RPMI7951 (cell line): ENCODE measurements at regions not wholly inside any gene's neighbourhood (a gene's known extent, or its start where the extent isn't known, plus 50 kb on each side); places are given as distances from the start of the nearest gene placed in this dataset.

Experiments used
- DNase-seq: peaks from one replicate; pipeline ENCODE4 v3.0.0-alpha.2; 2012; ENCODE audit warnings: low read depth

DNA sequence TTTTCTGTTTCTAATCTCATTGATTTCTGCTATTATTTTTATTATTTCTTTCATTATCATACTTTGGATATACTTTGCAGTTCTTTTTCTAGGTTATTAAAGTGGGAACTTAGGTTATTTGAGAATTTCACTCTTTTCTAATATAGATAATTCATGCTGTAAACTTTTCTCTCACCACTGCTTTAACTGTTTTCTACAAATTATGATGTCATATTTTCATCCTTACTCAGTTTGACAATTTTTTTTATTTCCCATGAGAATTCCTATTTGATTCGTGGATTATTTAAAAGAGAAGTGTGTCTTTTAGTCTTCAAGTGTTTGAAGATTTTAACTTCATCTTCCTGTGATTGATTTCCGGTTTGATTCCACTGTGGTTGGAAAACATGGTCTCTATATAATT lies 336.8 kb upstream of the SALL1 start:
- DNase-seq, result no peak

GRCh38 chr16:51474414-51475091 lies 323.5 kb upstream of the SALL1 start:
- DNase-seq, result no peak

- DNase-seq, result peak; percentile 50
Measured at GRCh38 chr16:51473091-51473490, 322.0 kb upstream of the SALL1 start.

- no peak for DNase-seq
Measured at GRCh38 chr16:51470492-51470891, 319.4 kb upstream of the SALL1 start.

GRCh38 chr16:51464996-51465395 lies 313.9 kb upstream of the SALL1 start:
- DNase-seq, result peak; percentile 91

DNA sequence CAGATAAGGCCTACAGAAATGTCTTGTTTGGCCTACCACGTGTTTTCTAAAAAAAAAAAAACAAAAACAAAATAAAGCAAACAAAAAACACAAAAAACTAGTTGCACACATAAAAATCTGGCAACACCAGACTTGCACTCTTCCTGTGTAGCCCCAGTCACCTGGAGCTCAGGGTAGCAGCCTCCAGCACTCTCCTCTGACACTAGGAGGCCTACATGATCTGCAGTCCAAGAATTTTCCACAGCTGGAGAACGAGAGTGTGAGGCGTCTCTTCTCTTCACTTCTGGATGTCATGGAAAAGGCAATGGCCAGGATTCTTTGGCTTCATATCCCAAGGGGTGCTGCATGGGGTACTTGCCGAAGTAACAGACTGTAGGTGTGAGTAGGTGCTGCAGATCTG lies 310.2 kb upstream of the SALL1 start:
- no peak for DNase-seq

DNA sequence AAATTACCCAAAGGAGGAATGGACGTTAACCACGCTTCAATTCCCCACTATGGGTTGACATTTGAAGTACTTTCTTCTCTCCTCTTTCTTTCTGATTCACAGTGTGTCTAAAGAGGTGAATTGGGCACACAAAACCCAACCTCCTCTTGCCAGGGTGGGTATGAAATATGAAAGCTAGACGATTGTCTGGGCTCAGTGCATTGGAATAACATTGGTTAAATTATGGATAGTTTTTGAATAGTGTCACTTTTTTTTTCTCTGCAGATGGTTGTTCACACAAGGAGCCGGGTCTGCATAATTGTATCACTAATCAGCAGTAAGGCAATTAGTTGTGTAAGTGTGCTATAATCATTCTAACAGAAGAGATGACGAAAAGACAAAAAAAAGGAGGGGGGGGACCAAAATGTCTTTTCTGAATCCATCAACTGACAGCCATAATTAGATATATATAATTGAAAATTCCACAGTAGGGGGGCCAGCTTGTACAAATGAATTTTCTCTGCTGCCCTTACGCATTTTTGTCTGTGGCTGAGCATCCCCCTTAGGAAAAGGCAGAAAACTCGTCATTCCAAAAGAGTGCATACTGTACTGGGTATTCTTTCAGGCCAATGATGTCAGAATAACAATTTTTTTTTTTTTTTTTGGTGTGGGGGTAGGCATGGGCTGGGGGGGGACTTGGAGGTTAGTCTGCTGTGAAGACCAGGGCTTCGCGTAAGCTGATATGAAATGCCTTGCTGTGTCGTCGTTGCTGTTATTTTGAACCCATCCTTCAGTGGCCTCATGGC lies 307.5 kb upstream of the SALL1 start:
- no peak for DNase-seq

DNA sequence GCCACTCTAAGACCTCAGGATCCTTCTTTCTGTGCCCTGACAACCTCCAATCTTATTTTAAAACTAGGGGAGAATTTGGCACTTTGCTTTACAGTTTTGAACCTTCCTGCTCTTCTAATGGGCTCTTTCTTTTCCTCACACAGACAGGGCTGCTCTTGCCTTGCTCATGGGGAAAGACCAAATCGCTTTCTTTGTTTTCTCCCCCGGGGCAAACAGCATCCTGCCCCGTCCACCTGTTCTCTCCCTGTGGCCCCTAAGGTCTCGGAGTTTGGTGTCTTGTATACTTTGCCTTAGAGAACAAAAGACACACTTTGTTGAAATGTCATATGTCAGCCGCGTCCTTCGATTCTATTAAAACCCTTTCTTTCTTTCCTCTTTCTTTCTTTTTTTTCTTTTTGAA lies 306.7 kb upstream of the SALL1 start:
- DNase-seq, result no peak

- no peak for DNase-seq
Measured at GRCh38 chr16:51455398-51455797, 304.3 kb upstream of the SALL1 start.

DNA sequence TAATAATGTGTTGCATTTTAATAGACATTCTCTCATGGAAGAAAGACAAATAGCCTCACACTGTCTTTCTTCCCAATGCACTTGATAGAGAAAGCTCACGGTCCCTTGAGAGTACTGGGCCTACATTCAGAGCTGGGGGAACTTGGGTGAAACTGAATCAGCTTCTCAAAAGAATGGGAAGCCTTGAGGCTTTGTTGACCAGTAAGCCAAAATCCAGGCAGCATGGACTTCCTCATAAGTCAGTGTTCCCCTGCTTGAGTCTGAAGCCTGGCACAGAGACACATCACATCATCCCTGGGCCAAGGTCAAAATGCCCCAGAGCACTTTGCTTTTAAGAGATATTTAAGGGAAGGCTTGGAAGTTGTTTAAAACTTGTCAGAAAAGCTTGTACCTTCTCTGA lies 302.2 kb upstream of the SALL1 start:
- DNase-seq, result peak; percentile 18

- no peak for DNase-seq
Measured at GRCh38 chr16:51450909-51451308, 299.8 kb upstream of the SALL1 start.

DNA sequence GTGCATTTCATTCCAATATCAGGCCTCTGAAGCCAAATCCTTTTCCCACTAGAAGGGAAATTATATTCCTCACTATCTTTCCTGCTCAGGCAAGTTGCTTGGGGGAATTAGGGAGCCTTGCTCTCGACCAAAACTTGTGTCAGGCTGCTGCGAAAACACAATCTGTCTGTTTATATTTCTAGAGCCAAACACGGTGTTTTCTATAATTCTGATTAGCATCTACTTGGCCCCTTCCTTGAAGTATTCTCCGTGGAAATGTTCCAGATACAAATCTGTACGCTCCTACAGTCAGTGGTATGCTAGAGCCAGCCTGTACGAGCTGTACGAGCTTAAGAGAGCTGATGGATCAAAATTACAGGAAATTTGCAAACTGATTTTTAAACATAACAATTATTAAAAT lies 299.3 kb upstream of the SALL1 start:
- DNase-seq, result no peak

DNA sequence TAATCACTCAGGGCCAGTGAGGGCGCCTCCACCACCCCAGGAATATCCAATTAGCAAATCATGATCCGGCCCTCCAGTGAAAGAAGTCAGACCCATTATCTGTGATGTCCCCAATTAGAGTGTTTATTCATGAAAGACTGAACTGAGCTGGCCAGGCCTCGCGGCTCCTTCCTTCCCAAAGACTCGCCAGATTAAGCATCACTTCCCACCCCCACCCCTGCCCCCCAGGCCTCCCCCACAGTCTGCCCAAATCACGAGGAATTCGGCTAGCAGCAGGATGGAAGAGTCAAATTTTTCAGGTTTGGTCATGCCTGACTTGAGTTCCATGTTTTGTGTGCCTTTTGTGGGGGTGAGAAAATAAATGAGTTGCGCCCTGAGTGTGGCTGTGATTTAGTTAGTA lies 298.4 kb upstream of the SALL1 start:
- DNase-seq, result no peak

DNA sequence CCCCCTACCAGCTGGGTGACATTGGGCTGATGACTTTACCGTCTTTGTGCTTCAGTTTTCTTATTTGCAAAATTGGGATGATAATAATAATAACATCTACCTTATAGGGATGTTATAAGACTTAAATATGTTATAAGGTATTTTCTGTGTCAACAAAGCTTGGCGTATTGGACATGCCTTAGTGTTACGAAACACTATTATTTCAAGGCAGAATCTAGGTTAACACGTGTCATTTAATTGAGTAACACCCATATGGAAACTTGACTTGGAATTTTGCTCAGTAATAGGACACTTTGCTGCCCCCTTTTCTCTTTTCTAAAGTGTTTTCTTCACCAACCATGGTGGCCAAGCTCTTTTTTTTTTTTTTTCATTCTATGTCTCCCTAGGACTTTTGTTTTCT lies 294.2 kb upstream of the SALL1 start:
- no peak for DNase-seq

DNA sequence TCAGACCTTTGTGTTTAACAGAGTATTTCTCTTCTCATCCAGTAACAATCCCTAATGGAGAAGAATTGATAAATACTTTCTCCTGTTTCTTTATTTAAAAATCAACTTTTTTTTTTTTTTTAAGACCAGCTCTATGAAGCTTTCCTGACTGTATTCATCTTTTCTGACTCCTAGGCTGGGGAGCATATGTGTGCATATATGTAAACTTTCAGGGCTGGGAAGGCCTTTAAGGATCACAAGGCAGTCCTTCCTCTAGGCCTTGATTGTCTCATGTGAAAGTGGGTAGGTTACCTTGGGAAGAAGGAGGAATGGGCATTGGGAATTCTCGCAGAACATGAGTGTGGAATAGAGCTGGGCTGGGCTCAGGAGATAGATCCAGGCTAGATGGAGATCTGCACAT lies 292.9 kb upstream of the SALL1 start:
- DNase-seq, result no peak

DNA sequence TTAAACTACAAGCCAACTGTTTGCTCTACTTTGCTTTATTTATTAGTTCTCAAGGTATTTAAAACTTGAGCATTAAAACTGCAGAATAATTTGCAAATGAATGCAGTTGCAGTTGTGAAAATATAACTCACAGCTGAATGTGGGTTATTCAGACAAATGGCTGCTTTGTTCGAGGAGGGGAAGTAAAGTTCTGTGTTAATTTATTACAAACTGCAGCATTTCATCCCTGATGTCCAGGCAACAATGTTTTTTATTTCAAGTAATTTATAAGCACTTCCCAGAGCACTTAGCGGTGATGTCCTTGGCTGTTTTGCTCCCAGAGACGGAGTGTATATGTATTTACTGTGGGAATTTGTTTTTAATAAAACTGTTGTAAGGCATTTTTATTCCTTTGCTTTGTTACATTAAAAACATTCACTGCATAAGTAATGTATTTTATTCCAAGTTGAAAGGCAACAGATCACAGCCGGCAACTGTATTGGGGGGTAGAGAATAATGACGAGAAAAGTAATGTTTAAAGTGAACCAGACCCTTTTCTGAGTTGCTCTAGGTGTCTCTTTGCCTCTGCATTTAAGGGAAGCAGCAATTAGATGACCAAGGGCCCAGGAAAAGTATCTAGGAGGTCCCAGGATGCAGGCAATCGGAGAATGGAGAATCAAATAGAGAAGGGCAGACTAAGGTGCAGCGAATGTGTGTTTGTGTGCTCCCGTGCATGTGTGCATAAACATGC lies 291.2 kb upstream of the SALL1 start:
- DNase-seq, result no peak

GRCh38 chr16:51440131-51440889 lies 289.2 kb upstream of the SALL1 start:
- DNase-seq, result peak; percentile 51

GRCh38 chr16:51439271-51439670 lies 288.2 kb upstream of the SALL1 start:
- DNase-seq, result no peak

DNA sequence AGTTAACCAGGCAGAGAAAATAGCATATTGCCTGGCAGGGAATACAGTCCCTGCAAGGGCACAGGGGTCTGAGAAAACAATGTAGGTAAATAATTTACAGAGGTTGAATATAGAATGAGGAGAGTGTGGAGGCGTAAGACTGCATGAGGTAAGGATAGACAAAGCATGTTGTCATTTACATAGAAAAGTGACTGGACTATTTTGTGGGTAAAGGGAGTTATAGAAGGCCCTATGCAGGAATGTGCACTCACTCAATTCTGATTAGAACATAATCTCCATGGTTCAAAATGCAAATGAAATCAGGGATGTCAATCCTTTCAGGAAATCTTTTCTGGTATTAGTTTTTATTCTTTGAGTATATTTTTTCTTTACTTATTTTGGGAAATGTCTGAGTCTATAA lies 285.7 kb upstream of the SALL1 start:
- no peak for DNase-seq

- DNase-seq, result no peak
Measured at GRCh38 chr16:51434567-51435198, 283.6 kb upstream of the SALL1 start.

DNA sequence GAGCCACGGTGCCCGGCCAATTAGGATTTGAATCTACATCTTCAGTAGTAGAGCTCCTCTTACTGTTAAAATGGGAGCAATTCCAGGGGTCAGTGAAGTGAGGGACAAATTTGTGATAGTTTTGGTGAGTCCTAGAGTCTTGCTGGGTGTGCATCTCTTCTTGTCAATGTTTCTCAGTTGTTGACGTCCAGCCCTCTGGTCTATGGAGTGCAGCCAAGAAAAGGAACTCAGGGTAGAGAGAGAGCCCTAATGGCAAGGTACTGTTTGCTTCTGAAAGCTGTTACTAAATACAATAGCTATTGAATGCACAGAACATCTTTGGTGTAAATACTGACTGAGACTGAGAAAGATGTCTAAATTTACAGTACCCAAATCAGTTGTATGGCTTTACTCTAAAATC lies 282.5 kb upstream of the SALL1 start:
- DNase-seq, result peak; percentile 37
